Daoy (cell line): ENCODE measurements at regions not wholly inside any gene's neighbourhood (a gene's known extent, or its start where the extent isn't known, plus 50 kb on each side); places are given as distances from the start of the nearest gene placed in this dataset.
A peak's percentile ranks its signal among the peaks of the same experiment; 100 is the strongest.
"Not testable (repeated sequence)": the region's sequence is repeated elsewhere in the genome, so short reads cannot be mapped to it uniquely, and the experiment has no call there.

ENCODE experiments used
- DNase-seq: peaks from one replicate; pipeline ENCODE4 v3.0.0-alpha.2; 2015; ENCODE audit warnings: low read depth

- DNase-seq, result no peak
These were observed 141.4 kb upstream of the ZNF521 start for GRCh38 chr18:25493401-25493800.

- no peak for DNase-seq
These were observed 138.3 kb upstream of the ZNF521 start for GRCh38 chr18:25490316-25490715.

GRCh38 chr18:25473008-25473407, 121.0 kb upstream of the ZNF521 start:
- no peak for DNase-seq

- not testable (repeated sequence) for DNase-seq
These were observed 119.0 kb upstream of the ZNF521 start for GRCh38 chr18:25470756-25471524.

GRCh38 chr18:25470062-25470461, 118.1 kb upstream of the ZNF521 start:
- no peak for DNase-seq

- no peak for DNase-seq
These were observed 117.5 kb upstream of the ZNF521 start for GRCh38 chr18:25469489-25469888.

- peak; percentile 60 for DNase-seq
These were observed 115.4 kb upstream of the ZNF521 start for GRCh38 chr18:25467226-25467987.

GRCh38 chr18:25465152-25465732, 113.3 kb upstream of the ZNF521 start:
- DNase-seq, result no peak

- DNase-seq, result no peak
These were observed 112.3 kb upstream of the ZNF521 start for GRCh38 chr18:25464227-25464626.

GRCh38 chr18:25463726-25464125, 111.8 kb upstream of the ZNF521 start:
- DNase-seq, result no peak

- DNase-seq, result no peak
These were observed 107.8 kb upstream of the ZNF521 start for GRCh38 chr18:25459814-25460213.

- peak; percentile 49 for DNase-seq
These were observed 105.6 kb upstream of the ZNF521 start for GRCh38 chr18:25457601-25458000.

- DNase-seq, result no peak
These were observed 105.2 kb upstream of the ZNF521 start for GRCh38 chr18:25457126-25457525.

- no peak for DNase-seq
These were observed 104.5 kb upstream of the ZNF521 start for GRCh38 chr18:25456334-25457010.

GRCh38 chr18:25455646-25456045, 103.7 kb upstream of the ZNF521 start:
- DNase-seq, result no peak

GRCh38 chr18:25455159-25455558, 103.2 kb upstream of the ZNF521 start:
- no peak for DNase-seq

- DNase-seq, result no peak
These were observed 102.8 kb upstream of the ZNF521 start for GRCh38 chr18:25454730-25455129.

- no peak for DNase-seq
These were observed 102.3 kb upstream of the ZNF521 start for GRCh38 chr18:25454270-25454659.

- no peak for DNase-seq
These were observed 101.7 kb upstream of the ZNF521 start for GRCh38 chr18:25453556-25454269.

- no peak for DNase-seq
These were observed 99.2 kb upstream of the ZNF521 start for GRCh38 chr18:25451077-25451658.

GRCh38 chr18:25449046-25449445, 97.1 kb upstream of the ZNF521 start:
- DNase-seq, result no peak
